IgD-negative memory B cell (primary cell): ENCODE measurements at regions not wholly inside any gene's neighbourhood (a gene's known extent, or its start where the extent isn't known, plus 50 kb on each side); places are given as distances from the start of the nearest gene placed in this dataset.

Experiments used
- H3K27ac Mint-ChIP-seq, 3 donors: one replicate each; pipeline ENCODE4 v1.8.0; 2020 to 2022; ENCODE audit warnings: mild to moderate bottlenecking in 3 of 3, mixed read lengths in 3 of 3, moderate library complexity in 1 of 3
- H3K27me3 Mint-ChIP-seq: one replicate; pipeline ENCODE4 v1.8.0; 2021; ENCODE audit warnings: mixed read lengths
- H3K36me3 Mint-ChIP-seq: one replicate; pipeline ENCODE4 v1.8.0; 2020; ENCODE audit warnings: mild to moderate bottlenecking, mixed read lengths
- H3K4me1 Mint-ChIP-seq, 3 donors: one replicate each; pipeline ENCODE4 v1.8.0; 2020 to 2022; ENCODE audit warnings: mixed read lengths in 3 of 3, mild to moderate bottlenecking in 1 of 3
- H3K4me3 Mint-ChIP-seq, 4 donors: one replicate each; pipeline ENCODE4 v1.8.0; 2020 to 2022; ENCODE audit warnings: mild to moderate bottlenecking in 4 of 4, mixed read lengths in 4 of 4, moderate library complexity in 3 of 4
- H3K9me3 Mint-ChIP-seq, 3 donors: one replicate each; pipeline ENCODE4 v1.8.0; 2020 to 2021; ENCODE audit warnings: mixed read lengths in 3 of 3, mild to moderate bottlenecking in 1 of 3

DNA sequence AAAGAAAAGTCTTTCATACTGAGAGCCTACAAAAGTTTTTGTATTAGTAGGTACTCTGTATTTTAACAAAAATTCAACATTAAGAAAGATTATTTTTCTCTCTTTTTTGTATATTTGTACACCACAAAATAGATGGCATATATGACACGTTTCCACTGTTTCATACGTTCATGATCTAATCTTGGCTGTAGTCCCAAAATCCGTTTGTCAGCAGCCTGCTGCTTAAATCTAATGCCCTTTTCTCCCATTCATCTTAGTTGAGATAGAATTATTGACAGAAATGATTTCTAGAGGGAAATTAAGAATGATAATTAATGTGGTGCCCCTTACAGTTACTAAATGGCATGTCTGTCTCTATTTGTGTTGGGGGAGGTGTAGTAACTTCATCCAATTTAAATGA lies 140.7 kb upstream of the NOVA1 start:
- peaks cover 0 to 7% (median 2%) of the 10 kb centered on the region in 3 donors for H3K9me3 Mint-ChIP-seq
- H3K4me1 Mint-ChIP-seq: no peaks in the 10 kb centered on the region
- no peaks in the 10 kb centered on the region for H3K36me3 Mint-ChIP-seq
- H3K27ac Mint-ChIP-seq: no peak overlapping the region
- no peak overlapping the region for H3K4me3 Mint-ChIP-seq
- no peaks in the 10 kb centered on the region for H3K27me3 Mint-ChIP-seq

DNA sequence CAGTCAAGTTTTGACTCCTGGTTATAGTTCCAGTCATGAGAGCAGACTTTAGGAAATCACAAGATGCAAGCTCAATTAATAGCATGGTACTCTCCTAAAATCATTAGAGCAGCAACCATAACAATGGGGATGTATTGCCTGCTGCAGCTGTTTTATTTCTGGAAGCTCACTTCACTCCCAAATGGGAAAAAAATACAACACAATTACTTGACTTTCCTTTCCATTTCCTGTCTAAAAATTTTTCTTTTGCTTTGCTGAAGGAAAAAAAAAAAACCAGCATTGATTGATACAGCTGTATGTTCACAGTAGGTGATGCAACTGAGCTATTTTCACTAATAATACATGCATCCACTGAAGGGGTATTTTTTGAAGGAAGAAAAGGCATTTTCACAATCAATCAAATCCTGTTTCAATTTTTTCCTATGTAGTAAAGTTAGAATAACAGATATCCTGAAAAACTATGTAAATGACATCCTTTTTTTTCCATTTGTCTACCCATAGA lies 143.9 kb upstream of the NOVA1 start:
- H3K27me3 Mint-ChIP-seq: no peaks in the 10 kb centered on the region
- no peak overlapping the region for H3K27ac Mint-ChIP-seq
- H3K9me3 Mint-ChIP-seq: peaks cover 0 to 9% (median 0%) of the 10 kb centered on the region in 3 donors
- no peaks in the 10 kb centered on the region for H3K36me3 Mint-ChIP-seq
- H3K4me3 Mint-ChIP-seq: no peak overlapping the region
- no peaks in the 10 kb centered on the region for H3K4me1 Mint-ChIP-seq

DNA sequence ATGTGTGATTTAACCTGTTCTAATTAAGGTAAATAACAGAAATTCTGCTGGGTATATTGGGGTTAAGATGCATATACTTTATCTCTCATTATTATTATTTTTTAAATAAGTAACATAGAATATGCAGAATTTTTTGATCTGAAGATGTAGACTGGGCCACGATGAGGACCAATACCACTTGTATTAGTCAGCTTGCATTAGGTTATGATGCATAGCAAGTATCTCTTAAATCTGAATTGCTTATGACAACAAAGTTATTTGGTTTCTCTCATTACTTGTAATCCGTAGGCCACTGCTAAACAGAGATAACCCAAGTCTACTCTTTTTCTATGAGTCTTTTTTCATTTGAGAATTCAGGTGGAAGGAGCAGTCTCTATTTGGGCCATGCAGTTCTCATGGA lies 145.5 kb upstream of the NOVA1 start:
- H3K9me3 Mint-ChIP-seq: peaks cover 0 to 15% (median 0%) of the 10 kb centered on the region in 3 donors
- no peaks in the 10 kb centered on the region for H3K4me1 Mint-ChIP-seq
- H3K27ac Mint-ChIP-seq: no peak overlapping the region
- H3K36me3 Mint-ChIP-seq: no peaks in the 10 kb centered on the region
- H3K27me3 Mint-ChIP-seq: no peaks in the 10 kb centered on the region
- no peak overlapping the region for H3K4me3 Mint-ChIP-seq

DNA sequence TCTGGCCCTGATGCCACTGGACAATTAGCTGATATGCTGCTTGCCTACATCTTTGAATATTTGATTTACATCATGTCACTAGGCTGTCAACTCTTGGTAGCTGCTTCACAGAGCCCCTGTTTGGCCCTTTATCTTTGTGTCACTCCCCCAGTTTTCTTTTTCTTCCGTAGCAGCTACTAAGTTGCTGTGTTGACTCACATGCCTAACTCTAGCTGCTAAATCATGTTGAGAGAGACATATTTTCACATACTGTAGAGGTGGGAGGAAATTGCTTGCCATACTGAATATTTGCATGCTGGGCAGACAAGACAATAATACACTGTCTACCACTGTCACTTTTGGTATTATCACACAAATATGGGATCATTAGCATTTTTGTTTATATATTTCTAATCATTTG lies 147.1 kb upstream of the NOVA1 start:
- no peak overlapping the region for H3K4me3 Mint-ChIP-seq
- H3K36me3 Mint-ChIP-seq: no peaks in the 10 kb centered on the region
- no peaks in the 10 kb centered on the region for H3K4me1 Mint-ChIP-seq
- H3K9me3 Mint-ChIP-seq: peaks cover 0 to 12% (median 2%) of the 10 kb centered on the region in 3 donors
- no peak overlapping the region for H3K27ac Mint-ChIP-seq
- no peaks in the 10 kb centered on the region for H3K27me3 Mint-ChIP-seq

DNA sequence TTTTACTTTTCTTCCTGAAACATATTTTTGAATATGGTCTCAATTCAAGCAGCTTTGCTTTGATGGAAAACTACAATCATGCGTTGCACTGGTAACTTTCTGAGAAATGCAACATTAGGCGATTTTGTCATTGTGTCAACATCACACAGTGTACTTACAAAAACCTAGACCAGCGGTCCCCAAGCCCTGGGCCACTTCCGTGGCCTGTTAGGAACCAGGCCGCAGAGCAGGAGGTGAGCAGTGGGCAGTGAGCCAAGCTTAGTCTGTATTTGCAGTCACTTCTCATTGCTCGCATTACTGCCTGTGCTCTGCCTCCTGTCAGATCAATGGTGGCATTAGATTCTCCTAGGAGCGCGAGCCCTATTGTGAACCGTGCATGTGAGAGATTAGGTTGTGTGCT lies 163.7 kb upstream of the NOVA1 start:
- H3K9me3 Mint-ChIP-seq: peaks cover 0 to 19% (median 3%) of the 10 kb centered on the region in 3 donors
- H3K27ac Mint-ChIP-seq: no peak overlapping the region
- H3K4me1 Mint-ChIP-seq: peaks cover 0 to 2% (median 0%) of the 10 kb centered on the region in 3 donors
- no peak overlapping the region for H3K4me3 Mint-ChIP-seq
- no peaks in the 10 kb centered on the region for H3K36me3 Mint-ChIP-seq
- H3K27me3 Mint-ChIP-seq: no peaks in the 10 kb centered on the region

DNA sequence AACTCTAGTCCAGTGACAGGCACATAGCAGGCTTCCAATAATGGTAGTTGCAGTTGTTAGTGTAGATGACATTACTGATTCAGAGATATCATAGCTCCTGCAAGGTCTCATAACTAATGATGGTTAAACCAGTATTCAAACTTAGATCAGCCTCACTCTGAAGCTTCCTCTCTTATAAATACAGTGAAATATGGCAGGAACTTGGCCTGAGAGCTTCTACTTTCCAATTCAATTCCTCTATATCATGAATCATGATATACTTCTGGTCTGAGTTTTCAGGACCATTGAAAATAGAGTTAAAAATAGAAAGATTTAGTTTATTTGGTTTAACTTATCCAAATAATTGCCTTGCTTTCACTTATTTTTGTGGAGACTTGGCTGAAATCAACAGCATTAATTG lies 167.5 kb upstream of the NOVA1 start:
- Mint-ChIP-seq H3K27ac (no peak overlapping the region), H3K27me3 (no peaks in the 10 kb centered on the region), H3K9me3 (peaks cover 0 to 11% (median 3%) of the 10 kb centered on the region in 3 donors), H3K4me3 (no peak overlapping the region), H3K36me3 (no peaks in the 10 kb centered on the region), H3K4me1 (no peaks in the 10 kb centered on the region)

DNA sequence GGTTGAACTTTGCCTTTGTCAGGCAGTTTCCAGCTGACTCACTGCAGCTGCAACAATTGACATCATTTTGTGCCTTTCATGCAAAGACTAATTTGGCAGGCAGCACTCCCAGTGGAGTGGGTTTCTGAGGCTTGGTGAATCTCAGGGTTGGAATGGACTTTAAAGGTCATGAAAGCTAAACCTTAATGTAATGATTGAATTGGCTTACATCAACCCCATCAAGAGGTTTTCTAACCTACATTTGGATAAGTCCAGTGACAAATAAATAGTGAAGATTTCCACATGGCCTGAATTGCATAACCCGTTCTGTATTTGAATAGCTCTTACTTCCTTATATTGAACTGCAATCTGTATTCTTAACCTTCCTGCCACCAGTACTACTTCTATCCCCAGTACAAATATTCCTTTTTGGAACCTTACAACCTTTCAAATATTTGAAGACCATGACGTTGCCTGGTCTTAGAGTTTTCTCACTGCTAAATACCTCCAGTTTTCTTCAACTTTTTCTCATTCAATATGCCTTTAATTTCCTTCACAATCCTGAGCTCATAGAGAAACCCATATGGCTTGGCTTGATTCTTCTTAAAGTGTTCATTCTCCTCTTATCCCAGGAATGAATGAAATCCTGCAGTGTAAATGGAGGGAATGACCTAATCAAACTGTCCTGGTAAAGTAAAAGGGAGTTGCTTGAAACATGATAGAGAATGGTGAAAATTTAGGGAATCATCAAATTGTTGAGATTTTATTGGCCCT lies 168.1 kb upstream of the NOVA1 start:
- Mint-ChIP-seq H3K36me3 (no peaks in the 10 kb centered on the region), H3K4me3 (no peak overlapping the region), H3K27me3 (no peaks in the 10 kb centered on the region), H3K4me1 (no peaks in the 10 kb centered on the region), H3K27ac (no peak overlapping the region), H3K9me3 (peaks cover 0 to 9% (median 3%) of the 10 kb centered on the region in 3 donors)

DNA sequence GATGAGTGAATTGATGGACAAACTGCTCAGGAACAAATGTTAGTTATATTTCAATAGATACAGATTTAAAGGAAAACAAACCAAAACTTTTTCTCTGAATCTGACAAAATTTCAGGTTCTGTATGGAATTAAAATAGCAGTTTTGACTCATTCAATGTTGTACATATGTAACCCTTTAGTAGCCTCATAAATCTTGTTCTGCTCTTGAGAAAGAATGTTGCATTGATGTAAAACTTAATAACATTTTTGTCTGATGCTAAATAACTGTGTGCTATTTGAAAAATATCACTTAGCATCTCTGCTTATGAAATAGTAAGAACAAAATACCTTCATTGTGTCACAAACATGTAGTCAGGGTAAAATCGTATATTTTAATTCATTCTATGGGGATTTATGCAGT lies 168.9 kb upstream of the NOVA1 start:
- Mint-ChIP-seq H3K36me3 (no peaks in the 10 kb centered on the region), H3K4me3 (no peak overlapping the region), H3K9me3 (peaks cover 0 to 4% (median 0%) of the 10 kb centered on the region in 3 donors), H3K4me1 (no peaks in the 10 kb centered on the region), H3K27me3 (no peaks in the 10 kb centered on the region), H3K27ac (no peak overlapping the region)

DNA sequence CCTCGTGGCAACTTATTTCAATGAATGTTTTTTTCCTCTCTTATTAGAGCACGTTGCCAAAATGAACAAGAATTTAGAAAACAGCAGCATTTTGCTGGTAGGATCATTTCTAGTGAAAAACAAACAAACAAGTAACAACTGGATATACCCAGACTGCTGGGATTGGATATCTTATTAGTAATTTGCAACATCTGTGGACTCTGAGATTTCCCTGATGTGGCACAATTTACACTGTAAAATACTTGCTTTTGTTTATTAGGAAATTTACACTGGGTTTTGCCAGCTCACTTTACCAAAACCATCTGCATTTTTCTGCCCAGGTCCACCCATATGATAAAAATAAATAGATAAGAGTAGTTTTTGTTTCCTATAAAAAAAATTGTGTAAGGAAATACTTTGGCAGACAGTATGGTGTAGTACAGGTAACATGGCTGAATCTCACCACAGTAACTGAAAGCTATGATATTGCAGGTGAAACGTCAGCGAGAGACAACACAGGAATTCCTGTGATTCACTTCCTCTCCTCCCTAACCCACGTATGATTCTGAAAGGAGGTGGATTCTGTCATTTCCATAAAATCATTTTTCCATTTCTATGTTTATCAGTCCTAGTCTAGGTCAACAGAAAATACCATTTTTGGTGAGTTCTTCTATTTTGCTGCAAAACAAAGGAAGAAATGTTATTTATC lies 176.2 kb upstream of the NOVA1 start:
- Mint-ChIP-seq H3K27ac (no peak overlapping the region), H3K4me1 (peaks cover 0 to 1% (median 0%) of the 10 kb centered on the region in 3 donors), H3K27me3 (no peaks in the 10 kb centered on the region), H3K36me3 (no peaks in the 10 kb centered on the region), H3K4me3 (no peak overlapping the region), H3K9me3 (peaks cover 4 to 5% (median 4%) of the 10 kb centered on the region in 3 donors)

DNA sequence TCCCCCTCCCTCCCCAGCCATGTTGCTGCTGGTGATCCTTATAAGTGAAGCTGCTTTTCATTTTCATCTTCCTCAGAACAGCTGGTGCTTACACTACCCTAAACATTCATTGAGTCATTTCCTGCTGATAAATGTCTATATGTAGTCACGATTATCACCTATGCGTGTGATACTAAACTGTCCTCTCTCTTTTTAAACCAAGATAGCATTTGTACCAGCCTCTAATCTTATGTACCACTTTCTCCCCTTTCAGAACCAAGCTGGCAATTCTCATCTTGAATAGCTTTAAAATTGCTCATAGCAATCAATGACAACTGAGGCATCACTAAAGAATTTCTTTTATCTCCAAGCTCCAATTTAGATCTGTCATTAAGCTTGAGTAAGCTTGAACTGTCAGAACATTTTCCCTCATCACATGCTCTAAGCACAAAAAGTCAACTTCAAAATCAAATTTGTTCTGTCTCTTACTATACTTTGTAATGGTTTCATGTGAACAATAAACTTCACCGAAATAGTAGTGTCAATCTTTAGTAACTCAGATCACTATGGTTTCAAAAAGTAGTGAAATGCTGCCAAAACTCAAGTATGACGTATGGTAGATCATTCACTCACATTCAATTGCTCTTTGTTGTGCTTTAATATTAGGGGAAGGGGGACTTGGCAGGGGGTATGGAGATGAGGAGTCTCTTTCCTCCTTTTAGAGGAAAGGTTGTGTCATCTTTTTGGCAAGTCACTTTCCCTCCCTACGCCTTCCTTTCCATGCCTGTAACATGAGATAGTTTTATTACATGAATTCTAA lies 178.1 kb upstream of the NOVA1 start:
- H3K36me3 Mint-ChIP-seq: no peaks in the 10 kb centered on the region
- H3K27ac Mint-ChIP-seq: no peak overlapping the region
- no peak overlapping the region for H3K4me3 Mint-ChIP-seq
- H3K9me3 Mint-ChIP-seq: peaks cover 4 to 5% (median 4%) of the 10 kb centered on the region in 3 donors
- peaks cover 0 to 1% (median 0%) of the 10 kb centered on the region in 3 donors for H3K4me1 Mint-ChIP-seq
- no peaks in the 10 kb centered on the region for H3K27me3 Mint-ChIP-seq

DNA sequence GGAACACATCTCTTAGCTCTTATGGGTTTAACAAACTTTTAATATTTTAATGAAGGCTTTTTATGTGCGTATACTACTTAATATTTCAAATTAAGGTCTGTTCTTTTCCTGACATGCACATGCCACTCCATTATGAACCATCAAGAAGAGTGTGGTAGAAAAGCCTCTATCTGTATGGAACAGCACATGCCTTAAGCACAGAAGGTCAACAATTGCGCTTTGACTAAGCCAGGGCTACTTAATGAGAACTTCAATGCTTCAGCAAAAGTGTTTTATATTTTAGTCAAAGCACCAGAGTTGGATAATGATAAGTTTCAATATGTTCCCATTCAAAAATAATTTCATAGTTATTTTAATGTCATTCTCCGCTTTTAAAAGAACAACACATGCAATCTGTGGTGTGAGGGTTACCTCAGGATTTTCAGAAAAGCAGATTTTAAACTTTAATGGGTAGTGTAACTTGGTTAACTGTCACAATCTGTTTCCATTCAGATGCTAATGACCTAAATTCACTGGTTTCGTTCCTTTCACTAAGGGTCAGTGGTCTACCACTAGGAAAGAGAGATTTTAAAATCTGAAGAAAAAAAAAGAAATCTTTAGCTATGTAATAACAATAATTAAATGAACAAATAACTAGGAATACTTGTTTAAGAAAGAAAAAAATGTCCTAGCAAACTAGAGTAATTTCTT lies 193.4 kb upstream of the NOVA1 start:
- H3K4me1 Mint-ChIP-seq: no peaks in the 10 kb centered on the region
- peaks cover 0 to 4% (median 0%) of the 10 kb centered on the region in 3 donors for H3K9me3 Mint-ChIP-seq
- no peaks in the 10 kb centered on the region for H3K36me3 Mint-ChIP-seq
- H3K27ac Mint-ChIP-seq: no peak overlapping the region
- H3K27me3 Mint-ChIP-seq: no peaks in the 10 kb centered on the region
- H3K4me3 Mint-ChIP-seq: no peak overlapping the region

DNA sequence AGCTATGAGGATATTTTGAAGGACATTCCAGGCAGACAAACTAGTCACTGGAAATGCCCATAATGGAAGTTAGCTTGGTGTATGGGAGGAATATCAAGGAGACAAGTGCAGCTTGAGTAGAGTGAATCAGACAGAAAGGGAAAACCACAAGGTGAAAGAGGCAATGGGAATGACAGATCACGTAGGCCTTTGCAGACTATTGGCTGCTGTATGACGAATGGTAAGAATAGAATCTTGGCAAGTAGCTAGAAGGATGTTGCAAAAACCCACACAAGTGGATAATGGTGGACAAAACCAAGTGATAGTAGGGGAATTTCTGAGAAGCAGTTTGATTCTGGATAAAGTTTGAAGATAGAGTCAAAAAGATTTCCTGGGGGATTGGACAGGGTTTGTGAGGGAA lies 196.9 kb upstream of the NOVA1 start:
- H3K36me3 Mint-ChIP-seq: no peaks in the 10 kb centered on the region

DNA sequence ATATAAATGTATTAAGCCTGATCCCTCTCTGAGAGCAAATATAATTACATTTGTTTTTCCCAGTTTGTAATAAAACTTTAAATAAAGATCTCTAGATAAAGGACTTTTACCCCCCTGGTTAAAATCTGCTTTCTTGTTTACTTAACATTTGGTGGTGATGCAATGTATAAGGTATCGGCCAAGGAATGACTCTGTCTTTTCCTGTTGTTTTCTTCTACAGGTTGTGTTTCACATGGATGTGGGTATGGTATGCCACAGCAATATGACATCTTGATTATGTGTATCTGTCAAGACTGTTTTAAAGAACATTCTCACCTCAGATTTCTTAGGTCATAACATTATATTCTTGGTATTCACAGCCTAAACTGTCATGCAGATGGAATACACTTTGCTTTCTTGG lies 210.6 kb upstream of the NOVA1 start:
- peaks cover 1 to 24% (median 3%) of the 10 kb centered on the region in 3 donors for H3K9me3 Mint-ChIP-seq

More for the DNA sequence above, 196.9 kb upstream of the NOVA1 start:
- Mint-ChIP-seq H3K27ac (peak overlapping the region in 1 of 3 donors; percentile 67), H3K4me3 (no peak overlapping the region), H3K27me3 (no peaks in the 10 kb centered on the region), H3K4me1 (no peaks in the 10 kb centered on the region), H3K9me3 (peaks cover 0 to 6% (median 2%) of the 10 kb centered on the region in 3 donors)

DNA sequence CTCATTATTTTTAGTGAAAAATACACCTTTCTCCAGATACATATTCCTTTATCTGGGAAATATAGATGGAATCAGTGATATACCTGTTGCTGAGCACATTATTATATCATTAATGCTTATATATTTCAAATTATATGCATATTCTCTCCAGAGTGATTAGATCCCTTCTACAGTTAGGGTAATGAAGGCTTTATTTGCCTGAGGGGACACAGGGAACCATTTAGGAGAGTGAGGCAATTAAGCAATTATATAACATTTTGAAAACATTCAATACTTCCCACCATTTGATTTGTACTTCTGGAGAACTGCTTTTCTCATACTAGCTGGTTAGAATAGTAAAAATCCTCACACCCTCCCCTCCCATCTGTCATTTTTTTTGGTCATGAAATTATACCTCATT lies 212.8 kb upstream of the NOVA1 start:
- Mint-ChIP-seq H3K4me1 (no peaks in the 10 kb centered on the region), H3K27me3 (no peaks in the 10 kb centered on the region), H3K4me3 (no peak overlapping the region), H3K27ac (no peak overlapping the region), H3K9me3 (peaks cover 1 to 11% (median 3%) of the 10 kb centered on the region in 3 donors), H3K36me3 (no peaks in the 10 kb centered on the region)

More for the DNA sequence above, 210.6 kb upstream of the NOVA1 start:
- H3K4me3 Mint-ChIP-seq: no peak overlapping the region
- no peaks in the 10 kb centered on the region for H3K36me3 Mint-ChIP-seq
- H3K27ac Mint-ChIP-seq: no peak overlapping the region
- no peaks in the 10 kb centered on the region for H3K27me3 Mint-ChIP-seq
- no peaks in the 10 kb centered on the region for H3K4me1 Mint-ChIP-seq
